NCI-H2081 treated with DMSO at 0.1 percent for 48 hours (cell line): ENCODE measurements at regions not wholly inside any gene's neighbourhood (a gene's known extent, or its start where the extent isn't known, plus 50 kb on each side); places are given as distances from the start of the nearest gene placed in this dataset.

ENCODE experiments used
- DNase-seq: peaks from one replicate; lab custom pipeline; 2025; lab: John Stamatoyannopoulos, UW

DNA sequence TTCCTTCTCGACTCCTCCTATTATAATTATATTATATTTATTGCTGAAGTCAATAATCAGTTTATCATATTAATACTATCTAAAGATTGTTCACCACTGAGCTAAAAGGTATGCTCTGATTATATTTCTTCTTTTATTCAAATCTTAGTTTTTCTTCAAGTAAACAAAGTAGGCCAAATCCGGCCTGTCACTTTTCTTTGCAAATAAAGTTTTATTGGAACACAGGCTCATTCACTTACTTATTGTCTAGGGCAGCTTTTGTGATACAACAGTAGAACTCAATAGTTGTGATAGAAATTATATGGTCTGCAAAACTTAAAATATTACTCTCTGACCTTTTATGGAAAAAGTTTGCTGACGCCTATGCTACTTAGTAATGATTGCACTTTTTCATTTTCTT is 92.4 kb upstream of the DNAJC19 start:
- no peak for DNase-seq

GRCh38 chr3:181076558-181076957 is 87.0 kb upstream of the DNAJC19 start:
- no peak for DNase-seq

DNA sequence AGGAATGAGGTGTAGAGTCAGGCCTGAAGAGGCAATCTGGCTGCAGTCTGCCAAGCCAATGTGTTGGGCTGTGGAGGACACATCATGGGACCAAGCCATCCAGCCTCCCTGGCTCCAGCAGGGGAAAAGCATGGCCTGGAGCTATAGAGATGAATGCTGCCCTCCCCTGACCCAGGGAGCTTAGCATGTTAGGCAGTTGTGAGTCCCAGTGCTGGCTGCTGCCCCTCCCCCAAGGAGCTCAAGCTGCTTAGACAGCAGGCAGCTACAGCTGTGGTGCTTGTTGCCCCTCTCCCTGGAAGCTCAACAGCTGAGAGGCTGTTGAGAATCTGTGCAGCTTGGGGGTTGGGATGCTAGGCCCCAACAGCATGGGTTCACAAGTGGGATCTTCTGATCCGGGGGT is 85.6 kb upstream of the DNAJC19 start:
- no peak for DNase-seq

DNA sequence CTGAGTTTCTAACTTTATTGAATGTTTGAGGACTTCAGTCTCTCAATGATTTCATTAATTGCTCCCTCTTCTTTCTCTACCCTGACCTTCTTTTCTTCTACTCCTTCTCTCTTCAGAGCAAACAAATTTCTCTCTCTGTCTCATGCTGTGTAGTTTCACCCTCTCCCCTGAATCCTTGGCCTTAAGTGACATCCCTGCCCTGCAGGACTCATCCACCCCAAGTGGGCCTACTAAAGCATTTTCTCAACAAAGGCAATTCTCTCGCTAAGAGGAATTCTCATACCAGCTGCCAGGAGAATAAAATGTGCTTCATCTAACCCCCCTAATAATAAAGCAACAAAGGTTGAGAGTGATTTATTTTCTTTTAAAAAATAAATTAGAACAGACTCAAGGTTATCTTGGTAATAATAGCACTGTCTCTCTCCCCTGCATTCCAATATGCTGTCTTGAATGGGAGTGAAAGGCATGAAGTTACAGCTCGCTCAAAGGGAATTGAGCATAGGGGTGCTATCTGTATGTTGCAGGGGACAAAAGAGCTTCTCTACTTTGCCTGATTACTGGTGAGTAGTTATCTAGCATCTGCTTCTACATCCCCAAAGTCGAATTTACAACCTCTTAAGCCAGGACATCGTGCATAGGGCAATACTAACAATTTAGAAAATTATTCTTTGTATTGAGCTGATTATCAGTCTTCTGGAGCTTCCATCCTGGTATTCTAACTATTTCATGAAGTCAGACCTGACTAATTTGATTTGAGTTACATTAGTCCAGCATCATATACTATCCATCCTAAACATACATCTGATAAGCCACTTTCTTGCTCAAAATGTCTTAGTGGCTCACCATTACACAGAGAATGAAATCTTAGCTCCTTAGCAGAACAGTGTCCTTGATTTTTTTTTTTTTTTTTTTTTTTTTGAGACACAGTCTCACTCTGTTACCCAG is 76.9 kb upstream of the DNAJC19 start:
- DNase-seq: no peak

DNA sequence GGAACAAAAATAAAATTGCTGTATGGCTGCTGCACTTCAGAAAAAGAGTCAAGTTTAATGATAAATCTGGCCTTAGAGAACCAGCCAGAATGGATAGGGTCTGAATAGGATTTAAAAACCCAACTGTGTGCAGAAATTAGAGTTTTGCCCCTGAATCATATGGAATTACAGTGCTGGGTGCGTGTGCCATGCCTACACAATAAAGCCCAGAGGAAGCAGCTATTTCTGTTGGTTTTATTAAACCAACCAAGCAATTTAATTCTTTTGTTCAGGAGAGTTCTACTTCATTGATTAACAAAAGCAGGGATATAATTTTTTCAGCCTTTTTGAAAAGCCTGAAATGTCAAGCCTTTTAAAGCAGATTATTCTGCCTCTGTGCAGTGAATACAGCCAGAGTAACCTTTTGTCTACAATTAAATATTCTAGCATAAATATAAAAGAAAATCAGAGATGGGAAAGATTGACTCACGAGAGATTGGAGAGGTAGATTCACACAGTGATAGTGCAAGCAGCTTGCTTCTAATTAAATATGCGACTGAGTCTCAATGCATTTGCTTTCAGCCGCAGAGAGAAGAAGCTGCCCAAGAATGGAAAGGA is 66.7 kb upstream of the DNAJC19 start:
- DNase-seq: peak; percentile 91

DNA sequence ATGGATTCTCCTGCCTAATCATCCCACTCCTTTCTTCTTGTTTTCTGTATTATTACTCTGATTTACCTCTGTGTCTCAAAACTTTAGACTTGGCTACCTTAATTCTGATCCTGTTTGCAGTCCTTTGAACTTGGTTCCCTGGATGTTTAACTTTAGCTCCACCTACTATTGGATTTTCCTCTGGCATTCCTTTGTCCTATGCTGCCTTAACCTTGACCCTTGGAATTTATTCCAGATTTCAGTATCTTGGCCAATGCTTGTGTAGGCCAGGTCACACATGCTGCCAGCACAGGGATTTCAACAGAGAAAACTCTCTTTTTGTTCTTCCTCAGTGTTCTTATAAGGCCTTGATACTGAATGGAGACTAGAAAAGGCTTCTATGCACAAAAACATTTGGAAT is 65.0 kb upstream of the DNAJC19 start:
- no peak for DNase-seq

DNA sequence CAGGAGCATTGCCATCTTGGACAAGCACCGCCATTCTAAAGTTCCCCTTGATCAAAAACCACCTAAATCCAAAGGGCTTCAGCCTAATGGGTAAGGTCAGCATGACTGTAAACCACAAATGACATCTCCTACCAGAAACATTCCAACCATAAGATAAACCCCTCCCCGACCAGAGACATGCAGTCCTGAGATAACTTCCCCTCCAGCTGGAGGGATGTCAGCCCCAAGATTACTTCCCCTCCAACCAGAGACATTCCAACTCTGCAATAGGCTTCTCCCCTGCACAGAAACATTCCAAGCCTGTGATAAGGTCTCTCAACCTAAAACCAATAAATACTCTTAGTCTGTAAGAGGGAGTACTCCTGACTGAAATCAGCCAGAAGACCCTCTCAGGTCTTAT is 62.7 kb upstream of the DNAJC19 start:
- DNase-seq: no peak

- no peak for DNase-seq
These were observed 61.2 kb upstream of the DNAJC19 start for GRCh38 chr3:181050738-181051137.

DNA sequence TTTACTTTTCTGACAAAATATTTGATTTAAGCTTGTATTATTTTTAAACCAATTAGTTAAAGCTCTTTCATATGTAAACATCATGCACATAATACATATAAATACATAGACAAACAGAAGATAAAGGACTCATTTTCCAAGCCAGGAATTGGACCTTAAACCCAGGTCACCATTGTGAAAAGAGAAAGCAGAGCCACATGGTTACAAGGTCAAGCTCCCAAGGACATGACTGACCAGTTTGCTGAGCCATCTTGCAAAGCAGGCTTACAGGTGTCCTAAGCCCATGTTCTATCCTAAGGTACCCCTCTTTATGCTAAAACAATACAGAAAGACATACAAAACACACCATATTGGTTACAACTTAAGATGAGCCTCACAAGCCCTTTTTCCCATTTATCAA is 50.5 kb upstream of the DNAJC19 start:
- DNase-seq: no peak
